T-helper 1 cell (primary cell): ENCODE measurements at regions not wholly inside any gene's neighbourhood (a gene's known extent, or its start where the extent isn't known, plus 50 kb on each side); places are given as distances from the start of the nearest gene placed in this dataset.
A peak's percentile ranks its signal among the peaks of the same experiment; 100 is the strongest.
"Not testable (repeated sequence)": the region's sequence is repeated elsewhere in the genome, so short reads cannot be mapped to it uniquely, and the experiment has no call there.

Experiments used
- DNase-seq, 5 donors: peaks; one replicate each; pipeline ENCODE4 v3.0.0-alpha.2; 2012 to 2020

GRCh38 chr3:839981-840380, 252.8 kb upstream of the CNTN6 start:
- DNase-seq: no peak

- DNase-seq: no peak
These were observed 241.6 kb upstream of the CNTN6 start for GRCh38 chr3:851098-851790.

GRCh38 chr3:852033-852432, 240.8 kb upstream of the CNTN6 start:
- no peak for DNase-seq

- DNase-seq: no peak
These were observed 239.3 kb upstream of the CNTN6 start for GRCh38 chr3:853489-853888.

- DNase-seq: no peak
These were observed 233.7 kb upstream of the CNTN6 start for GRCh38 chr3:859135-859534.

GRCh38 chr3:861721-862120, 231.1 kb upstream of the CNTN6 start:
- DNase-seq: no peak

GRCh38 chr3:869269-869668, 223.6 kb upstream of the CNTN6 start:
- no peak for DNase-seq

- no peak for DNase-seq
These were observed 223.1 kb upstream of the CNTN6 start for GRCh38 chr3:869734-870133.

- no peak for DNase-seq
These were observed 221.2 kb upstream of the CNTN6 start for GRCh38 chr3:871651-872050.

GRCh38 chr3:877001-877400, 215.8 kb upstream of the CNTN6 start:
- peak in 1 of 5 donors; percentile 1 for DNase-seq

GRCh38 chr3:878746-879145, 214.1 kb upstream of the CNTN6 start:
- no peak for DNase-seq

GRCh38 chr3:880371-880770, 212.5 kb upstream of the CNTN6 start:
- no peak for DNase-seq

- DNase-seq: no peak
These were observed 210.3 kb upstream of the CNTN6 start for GRCh38 chr3:882533-882932.

GRCh38 chr3:901953-902778, 190.7 kb upstream of the CNTN6 start:
- DNase-seq: peak in 1 of 5 donors; percentile 1

GRCh38 chr3:905217-905616, 187.6 kb upstream of the CNTN6 start:
- DNase-seq: no peak

- no peak for DNase-seq
These were observed 186.1 kb upstream of the CNTN6 start for GRCh38 chr3:906739-907138.

- no peak for DNase-seq
These were observed 184.0 kb upstream of the CNTN6 start for GRCh38 chr3:908839-909238.

GRCh38 chr3:912717-913116, 180.1 kb upstream of the CNTN6 start:
- DNase-seq: not testable (repeated sequence)

- no peak for DNase-seq
These were observed 169.5 kb upstream of the CNTN6 start for GRCh38 chr3:923161-923910.

- no peak for DNase-seq
These were observed 162.0 kb upstream of the CNTN6 start for GRCh38 chr3:930866-931265.

- no peak for DNase-seq
These were observed 159.5 kb upstream of the CNTN6 start for GRCh38 chr3:933326-933725.

GRCh38 chr3:944786-945185, 148.0 kb upstream of the CNTN6 start:
- no peak for DNase-seq

- no peak for DNase-seq
These were observed 147.1 kb upstream of the CNTN6 start for GRCh38 chr3:945738-946137.

- no peak for DNase-seq
These were observed 139.9 kb upstream of the CNTN6 start for GRCh38 chr3:952906-953305.
